ENCODE measurements at regions not wholly inside any gene's neighbourhood (a gene's known extent, or its start where the extent isn't known, plus 50 kb on each side); places are given as distances from the start of the nearest gene placed in this dataset.
"Not testable (repeated sequence)": the region's sequence is repeated elsewhere in the genome, so short reads cannot be mapped to it uniquely, and the experiment has no call there.

DNA sequence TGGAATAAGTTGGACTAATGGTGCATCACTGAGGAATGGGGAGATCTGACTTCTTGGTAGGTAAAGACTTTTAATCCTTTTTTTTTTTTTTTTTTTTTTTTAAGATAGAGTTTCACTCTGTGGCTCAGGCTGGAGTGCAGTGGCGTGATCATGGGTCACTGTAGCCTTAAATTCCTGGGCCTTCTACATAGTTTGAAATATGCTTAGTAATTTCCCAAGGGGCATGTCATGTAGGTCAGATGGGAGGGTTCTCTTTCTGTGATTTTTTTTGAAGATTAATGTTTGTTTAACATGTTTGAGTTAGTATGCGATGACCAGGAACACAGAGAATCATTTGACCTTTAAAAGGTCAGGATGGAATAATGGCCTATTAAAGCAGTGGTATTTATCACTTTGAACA, 129.1 kb downstream of the S1PR1 start:
- H3K4me1 ChIP-seq (ENCODE audit: control insufficient read depth in 2 of 2, insufficient read depth in 2 of 2, low read length in 2 of 2) = no peaks in the 10 kb centered on the region
- H3K4me3 ChIP-seq (ENCODE audit: low read length in 2 of 2) = no peak overlapping the region
- H3K9ac ChIP-seq (ENCODE audit: low read depth in 1 of 2, low read length in 2 of 2) = no peak overlapping the region
- H3K9me3 ChIP-seq (ENCODE audit: control insufficient read depth in 2 of 2, low read length in 2 of 2) = no peaks in the 10 kb centered on the region
- no peak overlapping the region for H3K27ac ChIP-seq (ENCODE audit: low read depth in 2 of 2, low read length in 2 of 2)
- H3K27me3 ChIP-seq (ENCODE audit: control insufficient read depth in 2 of 2, insufficient read depth in 2 of 2, low read length in 2 of 2) = no peaks in the 10 kb centered on the region
- H3K36me3 ChIP-seq (ENCODE audit: control insufficient read depth in 2 of 2, insufficient read depth in 2 of 2, low read length in 2 of 2) = no peaks in the 10 kb centered on the region

- Histone ChIP-seq H3K4me1 (ENCODE audit: control insufficient read depth in 2 of 2, insufficient read depth in 2 of 2, low read length in 2 of 2) (no peaks in the 10 kb centered on the region), H3K9me3 (ENCODE audit: control insufficient read depth in 2 of 2, low read length in 2 of 2) (no peaks in the 10 kb centered on the region), H3K9ac (ENCODE audit: low read depth in 1 of 2, low read length in 2 of 2) (no peak overlapping the region), H3K36me3 (ENCODE audit: control insufficient read depth in 2 of 2, insufficient read depth in 2 of 2, low read length in 2 of 2) (no peaks in the 10 kb centered on the region), H3K27ac (ENCODE audit: low read depth in 2 of 2, low read length in 2 of 2) (no peak overlapping the region), H3K27me3 (ENCODE audit: control insufficient read depth in 2 of 2, insufficient read depth in 2 of 2, low read length in 2 of 2) (no peaks in the 10 kb centered on the region), H3K4me3 (ENCODE audit: low read length in 2 of 2) (no peak overlapping the region)
Measured at GRCh38 chr1:101366513-101367215, 129.8 kb downstream of the S1PR1 start.

DNA sequence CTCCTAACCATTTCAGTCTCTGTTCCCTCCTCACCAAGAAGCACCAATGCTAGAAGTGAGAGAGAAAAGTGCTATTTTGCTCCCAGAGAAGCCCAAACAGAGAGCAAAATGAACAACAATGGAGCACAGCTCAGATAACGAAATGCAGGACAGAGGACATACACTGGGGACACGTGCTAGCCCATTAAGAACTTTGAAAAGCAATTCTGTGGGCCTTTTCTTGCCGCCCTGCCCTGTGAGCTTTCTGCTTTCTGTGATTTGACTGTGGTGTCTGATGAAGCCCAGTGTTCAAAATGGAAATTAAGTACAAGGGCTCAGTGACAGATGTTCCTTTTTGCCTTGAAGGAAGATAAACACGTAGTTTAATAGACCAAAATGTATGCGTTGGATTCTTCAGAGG, 130.8 kb downstream of the S1PR1 start:
- Histone ChIP-seq H3K4me3 (ENCODE audit: low read length in 2 of 2) (no peak overlapping the region), H3K36me3 (ENCODE audit: control insufficient read depth in 2 of 2, insufficient read depth in 2 of 2, low read length in 2 of 2) (no peaks in the 10 kb centered on the region), H3K9me3 (ENCODE audit: control insufficient read depth in 2 of 2, low read length in 2 of 2) (no peaks in the 10 kb centered on the region), H3K9ac (ENCODE audit: low read depth in 1 of 2, low read length in 2 of 2) (no peak overlapping the region), H3K27me3 (ENCODE audit: control insufficient read depth in 2 of 2, insufficient read depth in 2 of 2, low read length in 2 of 2) (no peaks in the 10 kb centered on the region), H3K27ac (ENCODE audit: low read depth in 2 of 2, low read length in 2 of 2) (no peak overlapping the region), H3K4me1 (ENCODE audit: control insufficient read depth in 2 of 2, insufficient read depth in 2 of 2, low read length in 2 of 2) (no peaks in the 10 kb centered on the region)

DNA sequence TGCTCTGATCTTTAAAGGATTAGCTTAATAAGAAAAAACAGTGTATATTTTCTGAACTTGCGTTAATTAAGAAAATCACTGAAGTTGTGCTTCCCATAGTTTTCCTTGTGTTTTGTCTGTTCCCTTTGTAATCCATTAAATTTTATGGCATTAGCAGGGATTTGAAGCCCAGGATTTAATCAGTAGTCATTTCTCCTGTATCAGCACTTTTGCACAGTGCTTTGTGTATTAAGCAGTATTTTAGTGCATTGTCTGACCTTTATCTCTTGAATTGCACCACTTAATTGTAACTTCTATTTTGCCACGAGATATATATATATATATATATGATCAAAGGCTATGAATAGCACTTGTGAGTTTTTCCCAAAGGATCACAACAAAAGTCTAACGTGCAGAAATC, 133.7 kb downstream of the S1PR1 start:
- Histone ChIP-seq H3K36me3 (ENCODE audit: control insufficient read depth in 2 of 2, insufficient read depth in 2 of 2, low read length in 2 of 2) (no peaks in the 10 kb centered on the region), H3K27me3 (ENCODE audit: control insufficient read depth in 2 of 2, insufficient read depth in 2 of 2, low read length in 2 of 2) (no peaks in the 10 kb centered on the region), H3K9ac (ENCODE audit: low read depth in 1 of 2, low read length in 2 of 2) (no peak overlapping the region), H3K4me3 (ENCODE audit: low read length in 2 of 2) (no peak overlapping the region), H3K9me3 (ENCODE audit: control insufficient read depth in 2 of 2, low read length in 2 of 2) (no peaks in the 10 kb centered on the region), H3K27ac (ENCODE audit: low read depth in 2 of 2, low read length in 2 of 2) (no peak overlapping the region), H3K4me1 (ENCODE audit: control insufficient read depth in 2 of 2, insufficient read depth in 2 of 2, low read length in 2 of 2) (no peaks in the 10 kb centered on the region)

- no peak overlapping the region for H3K4me3 ChIP-seq (ENCODE audit: low read length in 2 of 2)
- H3K27me3 ChIP-seq (ENCODE audit: control insufficient read depth in 2 of 2, insufficient read depth in 2 of 2, low read length in 2 of 2) = no peaks in the 10 kb centered on the region
- no peak overlapping the region for H3K27ac ChIP-seq (ENCODE audit: low read depth in 2 of 2, low read length in 2 of 2)
- H3K9me3 ChIP-seq (ENCODE audit: control insufficient read depth in 2 of 2, low read length in 2 of 2) = no peaks in the 10 kb centered on the region
- no peak overlapping the region for H3K9ac ChIP-seq (ENCODE audit: low read depth in 1 of 2, low read length in 2 of 2)
- no peaks in the 10 kb centered on the region for H3K36me3 ChIP-seq (ENCODE audit: control insufficient read depth in 2 of 2, insufficient read depth in 2 of 2, low read length in 2 of 2)
- no peaks in the 10 kb centered on the region for H3K4me1 ChIP-seq (ENCODE audit: control insufficient read depth in 2 of 2, insufficient read depth in 2 of 2, low read length in 2 of 2)
Measured at GRCh38 chr1:101371259-101371658, 134.4 kb downstream of the S1PR1 start.

DNA sequence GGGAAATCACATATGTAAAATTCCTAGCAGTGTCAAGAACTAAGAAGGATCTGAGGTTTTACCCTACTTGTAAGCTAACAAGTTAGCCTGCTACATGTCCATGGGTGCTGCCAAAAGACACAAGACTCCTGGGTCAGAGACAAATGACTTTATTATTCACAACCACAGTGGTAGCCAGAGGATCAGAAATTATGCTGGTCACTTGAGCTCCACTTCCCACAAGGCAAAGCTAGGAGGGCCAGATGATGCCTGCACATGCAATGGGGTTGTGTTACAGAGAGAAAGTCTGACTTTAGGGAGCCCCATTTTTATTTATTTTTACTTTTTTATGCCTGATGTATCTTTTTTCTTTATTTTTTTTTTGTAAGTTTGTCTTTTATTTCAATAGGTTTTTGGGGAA, 136.8 kb downstream of the S1PR1 start:
- Histone ChIP-seq H3K27me3 (ENCODE audit: control insufficient read depth in 2 of 2, insufficient read depth in 2 of 2, low read length in 2 of 2) (no peaks in the 10 kb centered on the region), H3K36me3 (ENCODE audit: control insufficient read depth in 2 of 2, insufficient read depth in 2 of 2, low read length in 2 of 2) (no peaks in the 10 kb centered on the region), H3K27ac (ENCODE audit: low read depth in 2 of 2, low read length in 2 of 2) (no peak overlapping the region), H3K4me1 (ENCODE audit: control insufficient read depth in 2 of 2, insufficient read depth in 2 of 2, low read length in 2 of 2) (no peaks in the 10 kb centered on the region), H3K4me3 (ENCODE audit: low read length in 2 of 2) (no peak overlapping the region), H3K9me3 (ENCODE audit: control insufficient read depth in 2 of 2, low read length in 2 of 2) (no peaks in the 10 kb centered on the region), H3K9ac (ENCODE audit: low read depth in 1 of 2, low read length in 2 of 2) (no peak overlapping the region)

- H3K27me3 ChIP-seq (ENCODE audit: control insufficient read depth in 2 of 2, insufficient read depth in 2 of 2, low read length in 2 of 2); H3K36me3 ChIP-seq (ENCODE audit: control insufficient read depth in 2 of 2, insufficient read depth in 2 of 2, low read length in 2 of 2); H3K9me3 ChIP-seq (ENCODE audit: control insufficient read depth in 2 of 2, low read length in 2 of 2); H3K4me1 ChIP-seq (ENCODE audit: control insufficient read depth in 2 of 2, insufficient read depth in 2 of 2, low read length in 2 of 2); H3K27ac ChIP-seq (ENCODE audit: low read depth in 2 of 2, low read length in 2 of 2); H3K9ac ChIP-seq (ENCODE audit: low read depth in 1 of 2, low read length in 2 of 2); H3K4me3 ChIP-seq (ENCODE audit: low read length in 2 of 2): not testable (repeated sequence)
Measured at GRCh38 chr1:101375448-101375847, 138.6 kb downstream of the S1PR1 start.

DNA sequence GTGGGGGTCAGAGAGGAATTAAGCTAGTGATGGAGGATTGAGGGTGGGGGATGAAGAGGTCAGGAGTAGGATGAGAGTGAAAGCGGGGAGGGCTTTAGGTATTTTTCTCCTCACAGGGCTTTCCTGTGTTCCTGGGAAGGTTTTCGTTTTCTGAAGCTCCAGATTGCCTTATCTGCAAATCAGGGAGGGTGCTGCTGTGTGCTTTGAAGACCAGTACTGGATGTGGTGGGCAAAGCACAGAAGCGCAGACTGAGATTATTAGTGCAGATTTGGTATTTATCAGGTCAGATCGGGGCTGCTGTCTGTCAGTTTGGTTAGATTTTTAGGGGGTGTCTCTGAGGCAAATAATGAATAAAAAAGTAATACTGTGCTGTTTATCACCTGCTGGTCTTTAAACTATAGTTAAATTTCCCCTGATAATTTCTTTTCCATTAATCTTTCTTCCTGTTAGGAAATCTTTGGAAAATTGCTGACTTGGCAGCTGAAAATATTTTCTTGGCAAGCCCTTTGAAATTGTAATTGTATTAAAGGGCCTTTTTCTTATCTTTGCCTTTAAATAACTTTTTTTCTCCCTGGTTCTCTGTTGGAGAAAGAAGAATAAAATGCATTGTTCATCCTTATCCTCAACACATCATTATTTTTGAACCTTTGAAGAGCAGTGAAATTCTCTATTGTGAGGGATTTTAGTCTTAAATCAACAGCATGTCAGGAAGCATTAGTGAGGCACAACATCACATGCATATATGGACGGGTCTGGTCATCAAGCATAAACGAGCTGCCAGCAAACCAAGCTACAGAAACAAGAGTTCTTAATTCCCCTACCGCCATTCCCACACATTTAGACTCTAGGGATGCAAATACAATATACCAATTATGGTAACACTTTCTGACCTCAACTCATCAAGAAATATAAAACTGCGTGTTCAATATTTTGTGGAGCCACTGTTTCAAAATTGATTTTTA, 139.6 kb downstream of the S1PR1 start:
- no peak overlapping the region for H3K27ac ChIP-seq (ENCODE audit: low read depth in 2 of 2, low read length in 2 of 2)
- H3K4me1 ChIP-seq (ENCODE audit: control insufficient read depth in 2 of 2, insufficient read depth in 2 of 2, low read length in 2 of 2) = no peaks in the 10 kb centered on the region
- no peak overlapping the region for H3K9ac ChIP-seq (ENCODE audit: low read depth in 1 of 2, low read length in 2 of 2)
- H3K4me3 ChIP-seq (ENCODE audit: low read length in 2 of 2) = no peak overlapping the region
- no peaks in the 10 kb centered on the region for H3K27me3 ChIP-seq (ENCODE audit: control insufficient read depth in 2 of 2, insufficient read depth in 2 of 2, low read length in 2 of 2)
- no peaks in the 10 kb centered on the region for H3K9me3 ChIP-seq (ENCODE audit: control insufficient read depth in 2 of 2, low read length in 2 of 2)
- H3K36me3 ChIP-seq (ENCODE audit: control insufficient read depth in 2 of 2, insufficient read depth in 2 of 2, low read length in 2 of 2) = no peaks in the 10 kb centered on the region

DNA sequence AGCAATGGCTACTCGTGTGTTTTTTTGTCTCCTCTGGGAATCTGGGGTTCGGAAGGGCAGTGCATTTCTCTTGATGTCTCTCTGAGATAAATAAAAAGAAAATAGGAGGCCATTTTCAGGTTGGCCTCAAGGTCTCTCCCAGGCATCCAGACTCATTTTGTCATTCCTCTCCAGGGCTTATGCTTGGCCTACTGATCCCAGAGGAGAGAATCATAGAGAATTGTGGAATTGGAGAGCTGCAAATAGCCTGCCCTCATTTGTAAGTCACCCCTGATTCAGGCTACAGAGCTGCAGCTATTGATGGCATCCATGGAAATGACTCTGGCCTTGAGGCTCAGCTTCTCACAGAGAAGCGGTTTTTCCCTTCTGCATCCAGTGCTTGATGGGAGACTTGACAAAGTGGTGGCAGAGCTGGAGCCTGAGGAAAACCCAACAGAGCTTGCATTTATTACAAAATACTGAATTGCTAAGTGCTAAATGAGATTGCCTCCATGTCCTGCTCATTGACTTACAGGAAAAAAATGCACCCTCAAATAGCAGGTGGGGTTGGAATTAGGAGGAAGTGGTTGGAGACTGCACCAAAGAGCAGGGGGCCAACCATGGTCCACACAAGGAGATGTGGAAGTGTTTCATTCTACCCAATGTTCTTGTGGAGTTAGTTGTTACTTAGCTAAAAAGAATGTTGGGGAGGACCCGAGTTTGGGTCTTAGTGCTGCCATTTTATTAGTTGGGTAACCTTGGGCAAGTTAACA, 140.4 kb downstream of the S1PR1 start:
- H3K36me3 ChIP-seq (ENCODE audit: control insufficient read depth in 2 of 2, insufficient read depth in 2 of 2, low read length in 2 of 2) = no peaks in the 10 kb centered on the region
- no peaks in the 10 kb centered on the region for H3K9me3 ChIP-seq (ENCODE audit: control insufficient read depth in 2 of 2, low read length in 2 of 2)
- no peak overlapping the region for H3K9ac ChIP-seq (ENCODE audit: low read depth in 1 of 2, low read length in 2 of 2)
- H3K27ac ChIP-seq (ENCODE audit: low read depth in 2 of 2, low read length in 2 of 2) = no peak overlapping the region
- no peaks in the 10 kb centered on the region for H3K27me3 ChIP-seq (ENCODE audit: control insufficient read depth in 2 of 2, insufficient read depth in 2 of 2, low read length in 2 of 2)
- no peak overlapping the region for H3K4me3 ChIP-seq (ENCODE audit: low read length in 2 of 2)
- no peaks in the 10 kb centered on the region for H3K4me1 ChIP-seq (ENCODE audit: control insufficient read depth in 2 of 2, insufficient read depth in 2 of 2, low read length in 2 of 2)

DNA sequence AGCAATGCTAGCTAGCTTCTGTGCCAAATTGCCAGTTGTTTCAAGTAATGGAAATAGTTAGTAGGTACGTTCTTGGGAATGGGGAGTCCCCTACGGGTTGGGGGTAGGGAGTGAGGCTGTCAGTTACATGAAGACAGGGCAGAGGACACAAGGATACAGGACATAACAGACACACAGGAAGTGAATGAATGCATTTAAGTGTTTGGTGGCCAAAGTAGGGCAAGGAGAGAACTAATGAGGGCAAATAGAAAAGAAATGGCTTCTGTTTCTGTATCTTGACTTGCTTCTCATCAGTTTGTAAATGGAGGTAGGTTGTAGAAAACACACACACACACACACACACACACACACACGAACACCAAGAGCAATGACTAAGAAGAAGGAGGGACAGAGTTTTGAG, 142.2 kb downstream of the S1PR1 start:
- Histone ChIP-seq H3K27ac (ENCODE audit: low read depth in 2 of 2, low read length in 2 of 2) (no peak overlapping the region), H3K4me1 (ENCODE audit: control insufficient read depth in 2 of 2, insufficient read depth in 2 of 2, low read length in 2 of 2) (no peaks in the 10 kb centered on the region), H3K36me3 (ENCODE audit: control insufficient read depth in 2 of 2, insufficient read depth in 2 of 2, low read length in 2 of 2) (no peaks in the 10 kb centered on the region), H3K9me3 (ENCODE audit: control insufficient read depth in 2 of 2, low read length in 2 of 2) (no peaks in the 10 kb centered on the region), H3K9ac (ENCODE audit: low read depth in 1 of 2, low read length in 2 of 2) (no peak overlapping the region), H3K27me3 (ENCODE audit: control insufficient read depth in 2 of 2, insufficient read depth in 2 of 2, low read length in 2 of 2) (no peaks in the 10 kb centered on the region), H3K4me3 (ENCODE audit: low read length in 2 of 2) (no peak overlapping the region)
